Progenitor cell of endocrine pancreas (in vitro differentiated cells): ENCODE measurements at regions not wholly inside any gene's neighbourhood (a gene's known extent, or its start where the extent isn't known, plus 50 kb on each side); places are given as distances from the start of the nearest gene placed in this dataset.

Source experiments
- DNase-seq: peaks from one replicate; pipeline ENCODE4 v3.0.0; 2021; ENCODE audit warnings: low spot score; ENCODE audit not compliant: unreplicated experiment
- H3K27ac Mint-ChIP-seq: 2 replicates; pipeline ENCODE4 v1.8.0; 2021; ENCODE audit warnings: mild to moderate bottlenecking, moderate library complexity, mixed read lengths
- H3K27me3 Mint-ChIP-seq: 2 replicates; pipeline ENCODE4 v1.8.0; 2021; ENCODE audit warnings: mixed read lengths
- H3K36me3 Mint-ChIP-seq: 2 replicates; pipeline ENCODE4 v1.8.0; 2022; ENCODE audit warnings: mixed read lengths; ENCODE audit not compliant: insufficient read depth
- H3K4me1 Mint-ChIP-seq: 2 replicates; pipeline ENCODE4 v1.8.0; 2021; ENCODE audit warnings: low read depth, mixed read lengths
- H3K4me3 Mint-ChIP-seq: 2 replicates; pipeline ENCODE4 v1.8.0; 2021; ENCODE audit warnings: low read depth, mild to moderate bottlenecking, moderate library complexity, mixed read lengths
- H3K9me3 Mint-ChIP-seq: 2 replicates; pipeline ENCODE4 v1.8.0; 2021; ENCODE audit warnings: low read depth, mixed read lengths
- CTCF ChIP-seq: fragments of 200-600 bp; sonication (generic); IDR thresholded peaks from one replicate; pipeline ENCODE4 v1.5.0; 2021; ENCODE audit warnings: antibody characterized with exemption, mild to moderate bottlenecking; ENCODE audit not compliant: unreplicated experiment

GRCh38 chr5:52043543-52043942 is 660.3 kb downstream of the ISL1 start:
- peaks cover 25% of the 10 kb centered on the region for H3K4me1 Mint-ChIP-seq
- no peaks in the 10 kb centered on the region for H3K36me3 Mint-ChIP-seq
- no peak overlapping the region for H3K27ac Mint-ChIP-seq
- no peak overlapping the region for H3K4me3 Mint-ChIP-seq
- TF ChIP-seq CTCF = no peak
- H3K9me3 Mint-ChIP-seq = no peaks in the 10 kb centered on the region
- no peaks in the 10 kb centered on the region for H3K27me3 Mint-ChIP-seq
- no peak for DNase-seq

GRCh38 chr5:52051759-52052158 is 668.5 kb downstream of the ISL1 start:
- no peak for DNase-seq
- no peak for TF ChIP-seq CTCF
- no peaks in the 10 kb centered on the region for H3K36me3 Mint-ChIP-seq
- H3K27ac Mint-ChIP-seq = no peak overlapping the region
- no peaks in the 10 kb centered on the region for H3K27me3 Mint-ChIP-seq
- no peak overlapping the region for H3K4me3 Mint-ChIP-seq
- H3K9me3 Mint-ChIP-seq = no peaks in the 10 kb centered on the region
- no peaks in the 10 kb centered on the region for H3K4me1 Mint-ChIP-seq

GRCh38 chr5:52063186-52063585 is 679.9 kb downstream of the ISL1 start:
- DNase-seq = no peak
- Mint-ChIP-seq H3K4me1 (no peaks in the 10 kb centered on the region), H3K36me3 (no peaks in the 10 kb centered on the region), H3K4me3 (no peak overlapping the region), H3K27me3 (no peaks in the 10 kb centered on the region), H3K9me3 (peaks cover 3% of the 10 kb centered on the region), H3K27ac (no peak overlapping the region)
- TF ChIP-seq CTCF = no peak

- H3K27me3 Mint-ChIP-seq = no peaks in the 10 kb centered on the region
- H3K36me3 Mint-ChIP-seq = no peaks in the 10 kb centered on the region
- H3K27ac Mint-ChIP-seq = no peak overlapping the region
- no peaks in the 10 kb centered on the region for H3K4me1 Mint-ChIP-seq
- no peak for DNase-seq
- H3K4me3 Mint-ChIP-seq = no peak overlapping the region
- no peak for TF ChIP-seq CTCF
- H3K9me3 Mint-ChIP-seq = peaks cover 8% of the 10 kb centered on the region
Observed at GRCh38 chr5:52065182-52065581, 681.9 kb downstream of the ISL1 start.

GRCh38 chr5:52069997-52070396 is 686.7 kb downstream of the ISL1 start:
- Mint-ChIP-seq H3K27me3 (no peaks in the 10 kb centered on the region), H3K4me1 (no peaks in the 10 kb centered on the region)

More at GRCh38 chr5:52069997-52070396, 686.7 kb downstream of the ISL1 start:
- DNase-seq = no peak
- Mint-ChIP-seq H3K9me3 (peaks cover 8% of the 10 kb centered on the region), H3K27ac (no peak overlapping the region), H3K4me3 (no peak overlapping the region), H3K36me3 (no peaks in the 10 kb centered on the region)
- no peak for TF ChIP-seq CTCF
